GM11168 (cell line): ENCODE measurements at regions not wholly inside any gene's neighbourhood (a gene's known extent, or its start where the extent isn't known, plus 50 kb on each side); places are given as distances from the start of the nearest gene placed in this dataset.

ENCODE experiments used
- in situ Hi-C: fragments of 300-500 bp; cut with MboI; formaldehyde crosslinking; loops from one replicate; pipeline ENCODE4 v1.12.0; 2022; ENCODE audit warnings: low sequenced_read_pairs; ENCODE audit not compliant: unreplicated experiment

- in situ Hi-C loops = loop anchor here (25.0 kb wide), 1 partner anchor 1106 kb away; no protein-coding TSS in a partner anchor
Measured at GRCh38 chr7:7105800-7106582, 76.4 kb upstream of the C1GALT1 start.

DNA sequence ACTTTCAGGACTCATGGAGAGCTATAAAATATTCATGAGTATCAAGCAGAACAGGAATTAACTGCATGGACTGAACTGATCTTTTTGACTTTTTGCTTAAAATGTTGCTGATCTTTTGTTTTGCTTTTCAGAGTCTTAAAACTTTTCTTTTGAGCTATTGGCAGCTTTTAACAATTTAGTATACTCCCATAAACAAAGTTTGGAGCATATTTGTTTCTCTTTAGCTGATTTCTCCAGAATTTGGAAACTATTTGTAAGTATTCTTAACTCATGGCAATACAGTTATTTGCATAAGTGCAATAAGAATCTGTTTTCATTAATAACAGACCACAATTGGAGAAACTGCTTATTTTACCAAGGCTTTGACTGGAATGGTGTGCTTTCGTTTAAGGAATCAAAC lies 73.4 kb upstream of the C1GALT1 start:
- in situ Hi-C loops = loop anchor here (25.0 kb wide), 1 partner anchor 1103 kb away; no protein-coding TSS in a partner anchor

- in situ Hi-C loops = loop anchor here (25.0 kb wide), 1 partner anchor 1102 kb away; no protein-coding TSS in a partner anchor
Measured at GRCh38 chr7:7109934-7110333, 72.4 kb upstream of the C1GALT1 start.

DNA sequence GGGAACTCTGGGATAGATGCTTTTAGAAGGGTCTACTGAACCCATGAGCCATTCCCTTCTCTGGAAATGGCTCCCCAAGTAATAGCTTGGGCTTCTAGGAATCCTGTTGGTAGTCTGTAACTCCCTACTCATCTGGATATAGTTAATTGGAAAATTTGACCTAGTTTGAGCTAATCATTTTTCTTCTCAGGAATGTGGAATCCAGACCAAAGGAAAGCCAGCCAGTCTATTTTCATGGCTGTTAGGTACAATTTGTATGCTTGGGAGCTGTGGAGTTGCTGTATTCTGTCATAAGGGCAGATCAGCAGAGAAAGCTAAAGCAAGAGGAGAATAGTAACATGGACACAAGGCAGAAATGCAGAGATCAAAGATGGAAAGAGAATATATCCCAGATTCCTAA lies 71.6 kb upstream of the C1GALT1 start:
- in situ Hi-C loops = loop anchor here (25.0 kb wide), 1 partner anchor 1102 kb away; no protein-coding TSS in a partner anchor

DNA sequence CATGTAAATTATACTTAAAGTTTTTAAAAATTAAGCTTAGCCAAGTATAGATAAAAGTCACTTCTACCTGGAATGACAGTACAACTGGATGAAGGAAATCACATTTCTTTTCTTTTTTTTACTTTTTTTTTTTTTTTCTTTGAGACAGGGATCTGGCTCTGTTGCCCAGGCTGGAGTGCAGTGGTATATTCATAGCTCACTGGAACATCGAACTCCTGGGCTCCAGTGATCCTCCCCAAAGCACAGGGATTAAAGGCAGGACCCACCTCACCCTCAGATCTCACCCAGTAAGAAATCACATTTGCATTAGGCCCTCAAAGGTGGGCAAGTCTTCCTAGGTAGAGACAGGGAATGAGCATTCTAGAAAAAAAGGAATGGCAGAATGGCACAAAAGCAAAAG lies 69.5 kb upstream of the C1GALT1 start:
- in situ Hi-C loops = loop anchor here (25.0 kb wide), 1 partner anchor 1099 kb away; no protein-coding TSS in a partner anchor

GRCh38 chr7:7114575-7115291 lies 67.6 kb upstream of the C1GALT1 start:
- in situ Hi-C loops = loop anchor here (25.0 kb wide), 1 partner anchor 1098 kb away; no protein-coding TSS in a partner anchor

DNA sequence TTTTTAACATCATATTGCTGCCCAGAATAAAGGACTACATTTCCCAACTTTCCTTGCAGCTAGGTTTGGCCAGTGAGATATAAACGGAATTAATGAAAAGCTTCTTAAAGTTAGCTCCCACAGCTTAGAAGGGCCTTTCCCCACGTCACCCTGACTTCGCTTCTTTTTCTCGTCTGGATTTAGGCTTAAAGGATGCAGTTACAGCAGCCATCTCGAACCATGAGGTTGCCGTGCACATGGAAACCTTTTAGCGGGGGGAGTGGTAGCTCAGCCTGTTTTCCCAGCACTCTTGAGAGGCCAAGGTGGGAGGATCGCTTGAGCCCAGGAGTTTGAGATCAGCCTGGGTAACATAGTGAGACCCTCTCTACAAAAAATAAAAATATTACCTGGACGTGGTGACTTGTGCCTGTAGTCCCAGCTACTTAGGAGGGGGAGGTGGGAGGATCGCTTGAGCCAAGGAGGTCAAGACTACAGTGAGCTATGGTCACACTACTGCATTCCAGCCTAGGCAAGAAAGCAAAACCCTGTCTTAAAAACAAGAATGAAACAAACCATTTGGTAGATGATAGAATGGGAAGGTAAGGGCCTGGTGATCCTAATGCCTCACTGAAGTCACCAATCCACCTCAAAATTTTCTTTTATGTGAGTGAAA lies 64.3 kb upstream of the C1GALT1 start:
- in situ Hi-C loops = loop anchor here (25.0 kb wide), 1 partner anchor 1094 kb away; no protein-coding TSS in a partner anchor

- in situ Hi-C loops = loop anchor here (25.0 kb wide), 1 partner anchor 1093 kb away; no protein-coding TSS in a partner anchor
Measured at GRCh38 chr7:7118822-7119221, 63.5 kb upstream of the C1GALT1 start.

DNA sequence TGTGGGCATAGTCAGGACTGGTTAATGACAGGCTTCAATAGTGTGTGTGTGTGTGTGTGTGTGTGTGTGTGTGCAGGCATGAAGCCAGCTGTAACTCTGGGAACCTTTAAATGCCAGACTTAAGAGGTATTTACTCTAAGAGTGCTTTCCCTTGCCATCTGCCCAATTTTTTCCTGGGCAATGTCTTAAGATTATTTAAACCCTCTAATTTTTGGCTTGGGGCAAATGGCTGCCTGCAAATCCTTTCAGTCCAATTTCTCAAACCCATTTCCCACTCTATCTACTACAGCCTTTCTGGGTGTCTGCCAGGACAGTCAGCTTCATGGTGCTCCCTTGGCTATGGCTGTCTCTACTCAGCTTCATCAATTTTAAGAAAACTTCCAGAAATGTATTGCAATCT lies 62.6 kb upstream of the C1GALT1 start:
- in situ Hi-C loops = loop anchor here (25.0 kb wide), 1 partner anchor 1093 kb away; no protein-coding TSS in a partner anchor

- in situ Hi-C loops = loop anchor here (25.0 kb wide), 1 partner anchor 1090 kb away; no protein-coding TSS in a partner anchor
Measured at GRCh38 chr7:7122033-7122478, 60.3 kb upstream of the C1GALT1 start.

DNA sequence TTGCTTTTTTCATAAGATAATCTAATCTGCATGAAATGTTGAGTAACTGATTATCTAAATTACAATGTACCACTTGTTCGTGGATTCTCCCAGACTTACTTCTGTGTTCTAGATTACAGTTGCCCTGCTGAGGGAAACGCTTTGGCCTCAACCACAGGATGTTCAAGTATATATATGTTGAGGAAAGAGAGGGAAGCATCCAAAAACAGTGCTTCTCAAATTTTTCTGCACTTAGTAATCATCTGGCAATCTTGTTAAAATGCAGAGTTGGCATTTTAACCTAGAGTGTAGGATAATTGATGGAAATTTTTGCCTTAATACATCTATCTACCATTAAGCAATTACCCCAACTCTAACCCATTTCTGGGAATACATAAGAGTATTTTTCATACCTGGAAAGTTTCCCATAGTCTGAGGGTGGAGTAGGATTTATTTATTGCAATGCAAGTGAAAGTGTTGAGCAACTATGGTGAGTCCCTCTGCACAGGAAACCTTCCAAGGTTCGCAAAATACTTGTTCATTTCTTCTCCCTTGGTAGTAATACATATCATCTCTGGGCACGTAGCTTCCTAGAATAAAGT lies 59.6 kb upstream of the C1GALT1 start:
- in situ Hi-C loops = loop anchor here (25.0 kb wide), 1 partner anchor 1090 kb away; no protein-coding TSS in a partner anchor

- in situ Hi-C loops = no loop called here
Measured at GRCh38 chr7:7125963-7126362, 56.4 kb upstream of the C1GALT1 start.

DNA sequence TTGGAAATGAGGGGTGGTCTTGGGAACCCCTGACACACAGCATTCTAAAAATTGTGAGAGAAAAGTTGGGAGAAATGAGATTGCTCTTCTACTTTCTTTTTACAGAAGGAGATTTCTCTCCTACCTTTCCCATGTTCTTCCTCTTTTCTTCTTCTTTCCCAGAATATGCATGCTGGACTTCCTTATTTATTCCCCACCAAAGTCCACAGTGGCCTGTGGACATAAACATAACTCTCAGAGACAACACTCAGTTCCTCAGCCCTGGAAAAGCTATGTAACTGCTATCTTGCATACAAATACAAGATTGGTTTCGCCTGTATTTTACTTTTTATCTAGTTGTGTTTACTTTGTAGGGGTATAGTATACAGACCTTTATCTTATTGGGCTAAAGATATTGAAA lies 54.6 kb upstream of the C1GALT1 start:
- in situ Hi-C loops = no loop called here

DNA sequence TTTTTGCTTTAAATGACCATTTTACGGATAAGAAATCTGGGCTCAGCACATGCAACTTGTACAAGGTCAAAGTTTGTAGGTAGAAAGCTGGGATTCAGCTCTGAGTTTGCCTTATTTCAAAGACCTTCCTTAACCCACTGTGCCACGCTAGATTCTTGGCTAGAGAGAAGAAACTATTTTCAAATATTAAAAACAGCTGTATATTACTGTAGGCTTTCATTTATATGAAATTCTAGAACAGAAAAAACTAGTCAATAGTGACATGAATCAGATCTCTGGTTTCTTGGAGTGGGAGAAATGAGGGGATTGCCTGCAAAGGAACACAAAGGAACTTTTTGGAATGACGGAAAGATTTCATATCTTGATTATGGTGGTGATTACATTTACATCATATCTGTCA lies 53.0 kb upstream of the C1GALT1 start:
- in situ Hi-C loops = no loop called here

GRCh38 chr7:7131273-7131672 lies 51.1 kb upstream of the C1GALT1 start:
- in situ Hi-C loops = no loop called here
